ENCODE measurements at regions not wholly inside any gene's neighbourhood (a gene's known extent, or its start where the extent isn't known, plus 50 kb on each side); places are given as distances from the start of the nearest gene placed in this dataset.

DNA sequence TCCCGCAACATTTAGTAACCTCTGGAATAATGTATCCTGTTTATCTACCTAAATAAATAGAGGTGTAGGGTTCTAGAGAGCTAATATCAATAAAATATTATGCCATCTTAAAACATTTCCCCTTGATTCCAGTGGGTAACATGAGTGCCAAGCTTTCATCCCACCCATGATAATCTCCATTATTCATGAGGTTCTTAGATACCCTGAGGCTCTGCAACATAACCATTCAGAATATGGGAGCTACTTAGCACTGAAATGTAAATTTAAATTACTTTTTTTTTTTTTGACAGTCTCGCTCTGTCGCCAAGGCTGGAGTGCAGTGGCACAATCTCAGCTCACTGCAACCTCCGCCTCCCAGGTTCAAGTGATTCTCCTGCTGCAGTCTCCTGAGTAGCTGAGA lies 832.7 kb downstream of the BRINP3 start:
- TF ChIP-seq POLR2AphosphoS5 (IDR thresholded peaks at IDR 0.05; ENCODE audit: borderline replicate concordance, low read depth, low read length) (no peak), EZH2 (IDR thresholded peaks at IDR 0.05) (no peak), FOXP2 (optimal IDR thresholded peaks at IDR 0.05; ENCODE audit: control extremely low read depth, extremely low read length, insufficient read depth) (no peak)

All from SK-N-MC (cell line).